Sigmoid colon (tissue), 6 donors: ENCODE measurements at regions not wholly inside any gene's neighbourhood (a gene's known extent, or its start where the extent isn't known, plus 50 kb on each side); places are given as distances from the start of the nearest gene placed in this dataset.

Experiments
- DNase-seq: peaks from one replicate; pipeline ENCODE4 v3.0.0-alpha.2; 2019
- H3K27ac ChIP-seq, 4 donors: fragments of 200-600 bp; sonication (generic); one replicate each; pipeline ENCODE4 v1.5.1; 2016 to 2019; ENCODE audit warnings: mild to moderate bottlenecking in 1 of 4
- H3K27me3 ChIP-seq, 3 donors: fragments of 200-600 bp; sonication (generic); one replicate each; pipeline ENCODE4 v1.5.1; 2019; ENCODE audit warnings: mild to moderate bottlenecking in 1 of 3
- H3K36me3 ChIP-seq, 4 donors: fragments of 200-600 bp; sonication (generic); one replicate each; pipeline ENCODE4 v1.5.1; 2016 to 2019
- H3K4me1 ChIP-seq, 4 donors: fragments of 200-600 bp; sonication (generic); one replicate each; pipeline ENCODE4 v1.5.1; 2017 to 2019
- H3K4me3 ChIP-seq, 4 donors: fragments of 200-600 bp; sonication (generic); one replicate each; pipeline ENCODE4 v1.5.1; 2017 to 2019; ENCODE audit warnings: mild to moderate bottlenecking in 2 of 4, moderate library complexity in 1 of 4
- H3K9me3 ChIP-seq, 4 donors: fragments of 200-600 bp in 3 of 4; sonication (generic) in 3 of 4; one replicate each; pipeline versions ENCODE4 v1.5.1 to v1.6.1; 2013 to 2019
- EP300 ChIP-seq, 4 donors: sonication (generic); formaldehyde crosslinking; IDR thresholded peaks; one replicate each; pipeline ENCODE4 v1.6.1; 2017; ENCODE audit warnings: antibody characterized with exemption in 4 of 4
- POLR2A ChIP-seq, 2 donors: fragments of 450-650 bp; IDR thresholded peaks; one replicate each; pipeline ENCODE4 v1.6.1; 2016; ENCODE audit warnings: antibody characterized with exemption in 2 of 2, mild to moderate bottlenecking in 2 of 2, moderate library complexity in 2 of 2
- POLR2AphosphoS5 ChIP-seq, 4 donors: sonication (generic); formaldehyde crosslinking; IDR thresholded peaks; one replicate each; pipeline ENCODE4 v1.6.1; 2017; ENCODE audit warnings: antibody characterized with exemption in 4 of 4
- WGBS, 2 donors: extraction: QIAGEN DNeasy Blood & Tissue Kit; methylation state at CpG; one replicate each; pipeline ENCODE4 v1.1.7; 2013; 5-methylcytosine and 5-hydroxymethylcytosine counted together
- intact Hi-C: fragments of 100-400 bp; cut with DNase I; formaldehyde crosslinking; loops from one replicate; pipeline ENCODE4 v1.15.1; 2023
- TF ChIP-seq, protein P1 (sequence below), 4 experiments: fragments of 450-650 bp in 3 of 4; fragments of 200-600 bp in 1 of 4; IDR thresholded peaks; one replicate each; pipeline ENCODE4 v1.5.1; 2016 to 2019; ENCODE audit warnings: antibody characterized with exemption in 4 of 4, mild to moderate bottlenecking in 3 of 4, moderate library complexity in 2 of 4
- donor health status: healthy with polysubstance abuse.
- donor health status: healthy.

DNA sequence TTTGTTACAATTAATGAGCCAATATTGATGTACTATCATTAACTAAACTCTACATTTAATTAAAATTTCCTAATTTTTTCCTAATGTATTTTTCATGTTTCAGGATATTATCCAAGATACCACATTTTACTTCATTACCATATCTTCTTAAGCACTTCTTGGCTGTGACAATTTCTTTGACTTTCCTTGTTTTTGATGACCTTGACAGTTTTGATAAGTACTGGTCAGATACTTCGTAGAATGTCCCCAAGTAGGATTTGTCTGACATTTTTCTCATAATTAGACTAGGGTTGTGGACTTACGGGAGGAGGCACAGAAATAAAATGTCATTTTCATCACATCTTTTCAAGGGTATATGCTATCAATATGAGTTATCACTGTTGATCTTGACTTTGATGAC, 700.9 kb downstream of the BCL11B start:
- Histone ChIP-seq H3K9me3 (peaks cover 0 to 8% (median 0%) of the 10 kb centered on the region in 4 donors), H3K27ac (no peak overlapping the region), H3K36me3 (no peaks in the 10 kb centered on the region), H3K4me1 (no peaks in the 10 kb centered on the region), H3K27me3 (no peaks in the 10 kb centered on the region), H3K4me3 (no peak overlapping the region)
- TF ChIP-seq, protein P1, sequence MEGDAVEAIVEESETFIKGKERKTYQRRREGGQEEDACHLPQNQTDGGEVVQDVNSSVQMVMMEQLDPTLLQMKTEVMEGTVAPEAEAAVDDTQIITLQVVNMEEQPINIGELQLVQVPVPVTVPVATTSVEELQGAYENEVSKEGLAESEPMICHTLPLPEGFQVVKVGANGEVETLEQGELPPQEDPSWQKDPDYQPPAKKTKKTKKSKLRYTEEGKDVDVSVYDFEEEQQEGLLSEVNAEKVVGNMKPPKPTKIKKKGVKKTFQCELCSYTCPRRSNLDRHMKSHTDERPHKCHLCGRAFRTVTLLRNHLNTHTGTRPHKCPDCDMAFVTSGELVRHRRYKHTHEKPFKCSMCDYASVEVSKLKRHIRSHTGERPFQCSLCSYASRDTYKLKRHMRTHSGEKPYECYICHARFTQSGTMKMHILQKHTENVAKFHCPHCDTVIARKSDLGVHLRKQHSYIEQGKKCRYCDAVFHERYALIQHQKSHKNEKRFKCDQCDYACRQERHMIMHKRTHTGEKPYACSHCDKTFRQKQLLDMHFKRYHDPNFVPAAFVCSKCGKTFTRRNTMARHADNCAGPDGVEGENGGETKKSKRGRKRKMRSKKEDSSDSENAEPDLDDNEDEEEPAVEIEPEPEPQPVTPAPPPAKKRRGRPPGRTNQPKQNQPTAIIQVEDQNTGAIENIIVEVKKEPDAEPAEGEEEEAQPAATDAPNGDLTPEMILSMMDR (IDR thresholded peaks at IDR 0.05), result no peak
- no peak for TF ChIP-seq EP300 (IDR thresholded peaks at IDR 0.05)
- TF ChIP-seq POLR2A (IDR thresholded peaks at IDR 0.05), result no peak
- TF ChIP-seq POLR2AphosphoS5 (IDR thresholded peaks at IDR 0.05), result no peak
- WGBS, 2 donors, result 76 to 88% methylated on average over 2 of the region's 2 CpGs
- intact Hi-C loops, result no loop called here
- DNase-seq, result no peak

DNA sequence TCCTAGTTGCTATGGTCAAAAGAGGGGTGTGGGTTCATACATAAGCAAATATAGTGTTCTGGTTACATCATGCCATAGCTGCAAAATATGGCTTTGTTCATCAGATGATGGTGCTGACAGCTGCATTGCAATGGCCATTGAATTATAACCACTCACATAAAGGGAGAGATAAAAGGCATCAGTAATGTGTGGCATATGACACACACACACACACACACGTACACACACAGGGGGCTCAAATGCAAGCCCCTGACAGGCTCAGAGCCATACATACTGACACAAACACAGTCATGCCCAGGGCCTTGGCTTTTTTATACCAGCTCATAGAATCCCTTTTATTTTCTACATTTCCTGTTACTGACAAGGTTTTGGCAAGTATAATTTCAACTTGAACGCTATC, 698.9 kb downstream of the BCL11B start:
- Histone ChIP-seq H3K27me3 (no peaks in the 10 kb centered on the region), H3K4me1 (no peaks in the 10 kb centered on the region), H3K9me3 (peaks cover 0 to 8% (median 0%) of the 10 kb centered on the region in 4 donors), H3K4me3 (no peak overlapping the region), H3K27ac (no peak overlapping the region), H3K36me3 (no peaks in the 10 kb centered on the region)
- intact Hi-C loops, result no loop called here
- no peak for DNase-seq
- no peak for TF ChIP-seq POLR2AphosphoS5 (IDR thresholded peaks at IDR 0.05)
- TF ChIP-seq EP300 (IDR thresholded peaks at IDR 0.05), result no peak
- TF ChIP-seq, protein P1 (IDR thresholded peaks at IDR 0.05), result no peak
- TF ChIP-seq POLR2A (IDR thresholded peaks at IDR 0.05), result no peak
- WGBS, 2 donors, result 64 to 75% methylated on average over 2 of the region's 2 CpGs

DNA sequence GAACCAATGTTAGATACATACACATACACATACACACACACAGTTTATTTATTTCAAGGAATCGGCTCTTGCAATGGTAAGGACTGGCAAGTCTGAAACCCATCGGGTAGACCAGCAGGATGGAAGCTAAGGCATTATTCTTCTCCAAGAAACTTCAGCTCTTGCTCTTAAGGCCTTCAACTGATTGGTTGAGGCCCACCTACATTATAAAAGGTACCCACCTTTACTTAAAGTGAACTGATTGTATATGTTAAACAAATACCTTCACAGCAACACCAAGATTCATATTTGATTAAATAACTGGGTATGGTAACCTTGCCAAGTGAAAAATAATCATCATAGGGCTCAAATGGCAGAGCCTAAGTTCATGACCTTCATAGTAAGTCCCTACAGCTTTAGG, 695.5 kb downstream of the BCL11B start:
- Histone ChIP-seq H3K27me3 (no peaks in the 10 kb centered on the region), H3K27ac (no peak overlapping the region), H3K4me3 (no peak overlapping the region), H3K9me3 (peaks cover 0 to 7% (median 0%) of the 10 kb centered on the region in 4 donors), H3K4me1 (no peaks in the 10 kb centered on the region), H3K36me3 (no peaks in the 10 kb centered on the region)
- WGBS, 2 donors, result 88 to 89% methylated on average over 2 of the region's 2 CpGs
- no peak for DNase-seq
- intact Hi-C loops, result no loop called here
- TF ChIP-seq, protein P1 (IDR thresholded peaks at IDR 0.05), result no peak
- TF ChIP-seq POLR2A (IDR thresholded peaks at IDR 0.05), result no peak
- no peak for TF ChIP-seq POLR2AphosphoS5 (IDR thresholded peaks at IDR 0.05)
- TF ChIP-seq EP300 (IDR thresholded peaks at IDR 0.05), result no peak

DNA sequence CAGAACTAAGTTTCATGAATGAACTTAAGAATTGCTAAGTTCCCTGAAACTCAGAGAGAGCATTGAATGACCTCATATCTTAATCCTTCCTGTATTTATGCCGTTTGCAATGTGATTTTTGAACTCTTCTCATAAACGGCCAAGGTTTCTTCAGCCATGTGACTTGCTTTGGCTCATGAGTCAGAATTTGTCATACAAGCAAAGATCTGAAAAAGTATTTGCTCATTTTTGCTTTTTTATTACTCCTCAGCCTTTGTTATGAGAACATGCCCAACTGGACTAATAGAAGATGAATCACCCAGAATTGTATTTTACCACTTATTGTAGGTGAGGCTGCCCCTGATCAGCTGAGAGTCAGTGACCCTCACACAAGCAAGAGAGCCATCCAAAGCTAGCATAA, 693.8 kb downstream of the BCL11B start:
- Histone ChIP-seq H3K9me3 (no peaks in the 10 kb centered on the region), H3K4me1 (no peaks in the 10 kb centered on the region), H3K27me3 (no peaks in the 10 kb centered on the region), H3K27ac (no peak overlapping the region), H3K36me3 (no peaks in the 10 kb centered on the region), H3K4me3 (no peak overlapping the region)
- TF ChIP-seq POLR2A (IDR thresholded peaks at IDR 0.05) (no peak), POLR2AphosphoS5 (IDR thresholded peaks at IDR 0.05) (no peak), EP300 (IDR thresholded peaks at IDR 0.05) (no peak)
- TF ChIP-seq, protein P1 (IDR thresholded peaks at IDR 0.05), result no peak
- 13 to 60% methylated on average over 2 of the region's 2 CpGs for WGBS, 2 donors
- no peak for DNase-seq
- intact Hi-C loops, result no loop called here

DNA sequence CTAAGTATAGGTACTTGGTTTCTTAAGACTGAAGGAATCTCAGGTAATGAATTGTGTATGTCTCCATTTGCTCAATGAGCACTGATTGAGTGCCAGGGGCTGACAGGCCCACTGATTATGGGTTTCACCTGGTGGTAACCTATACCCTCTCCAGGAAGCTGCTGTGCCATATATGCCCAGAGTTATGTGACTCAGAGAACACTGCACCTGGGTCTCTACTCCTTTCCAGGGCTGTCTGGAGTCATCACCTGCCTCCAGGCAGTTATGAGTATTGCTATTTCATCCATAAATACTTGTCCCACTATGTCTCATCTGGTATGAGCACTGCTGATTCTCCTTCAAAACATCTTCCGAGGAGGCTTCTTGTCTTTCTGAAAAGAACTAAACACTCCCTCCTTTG, 692.9 kb downstream of the BCL11B start:
- Histone ChIP-seq H3K4me3 (no peak overlapping the region), H3K27ac (no peak overlapping the region), H3K9me3 (no peaks in the 10 kb centered on the region), H3K36me3 (no peaks in the 10 kb centered on the region), H3K4me1 (no peaks in the 10 kb centered on the region), H3K27me3 (no peaks in the 10 kb centered on the region)
- DNase-seq, result no peak
- intact Hi-C loops, result no loop called here
- 92% methylated on average over 1 of the region's 1 CpG for WGBS, 2 donors
- TF ChIP-seq EP300 (IDR thresholded peaks at IDR 0.05) (no peak), POLR2A (IDR thresholded peaks at IDR 0.05) (no peak), POLR2AphosphoS5 (IDR thresholded peaks at IDR 0.05) (no peak)
- TF ChIP-seq, protein P1 (IDR thresholded peaks at IDR 0.05), result no peak
